ENCODE measurements at regions not wholly inside any gene's neighbourhood (a gene's known extent, or its start where the extent isn't known, plus 50 kb on each side); places are given as distances from the start of the nearest gene placed in this dataset.

- no peak for TF ChIP-seq CTCF (IDR thresholded peaks at IDR 0.05)
- TF ChIP-seq POLR2A (IDR thresholded peaks at IDR 0.05): no peak
Observed at GRCh38 chr12:4191642-4192041, 81.9 kb upstream of the CCND2 start.

Data from breast epithelium (tissue), 3 donors.